ENCODE measurements at regions not wholly inside any gene's neighbourhood (a gene's known extent, or its start where the extent isn't known, plus 50 kb on each side); places are given as distances from the start of the nearest gene placed in this dataset.
"Not testable (repeated sequence)": the region's sequence is repeated elsewhere in the genome, so short reads cannot be mapped to it uniquely, and the experiment has no call there.

DNA sequence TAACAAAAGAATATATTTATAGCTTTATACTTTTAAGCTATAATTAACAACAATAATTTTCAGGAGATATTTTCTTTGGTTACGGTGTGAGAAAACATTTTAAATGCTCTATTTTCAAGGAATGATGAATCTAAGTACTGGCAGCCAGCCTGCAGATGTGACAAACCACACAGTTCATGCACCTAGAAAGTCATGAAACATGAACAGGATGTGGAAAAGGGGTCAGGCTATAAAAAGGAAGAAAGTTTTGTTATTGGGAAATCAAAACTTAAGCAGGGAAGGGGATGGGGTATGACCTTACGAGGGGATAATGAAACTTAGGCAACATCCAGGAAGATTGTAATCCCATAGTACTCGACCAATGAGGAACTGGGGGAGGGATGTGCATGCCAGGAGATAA, 508.7 kb upstream of the GRAMD2B start:
- TF ChIP-seq, protein P1, sequence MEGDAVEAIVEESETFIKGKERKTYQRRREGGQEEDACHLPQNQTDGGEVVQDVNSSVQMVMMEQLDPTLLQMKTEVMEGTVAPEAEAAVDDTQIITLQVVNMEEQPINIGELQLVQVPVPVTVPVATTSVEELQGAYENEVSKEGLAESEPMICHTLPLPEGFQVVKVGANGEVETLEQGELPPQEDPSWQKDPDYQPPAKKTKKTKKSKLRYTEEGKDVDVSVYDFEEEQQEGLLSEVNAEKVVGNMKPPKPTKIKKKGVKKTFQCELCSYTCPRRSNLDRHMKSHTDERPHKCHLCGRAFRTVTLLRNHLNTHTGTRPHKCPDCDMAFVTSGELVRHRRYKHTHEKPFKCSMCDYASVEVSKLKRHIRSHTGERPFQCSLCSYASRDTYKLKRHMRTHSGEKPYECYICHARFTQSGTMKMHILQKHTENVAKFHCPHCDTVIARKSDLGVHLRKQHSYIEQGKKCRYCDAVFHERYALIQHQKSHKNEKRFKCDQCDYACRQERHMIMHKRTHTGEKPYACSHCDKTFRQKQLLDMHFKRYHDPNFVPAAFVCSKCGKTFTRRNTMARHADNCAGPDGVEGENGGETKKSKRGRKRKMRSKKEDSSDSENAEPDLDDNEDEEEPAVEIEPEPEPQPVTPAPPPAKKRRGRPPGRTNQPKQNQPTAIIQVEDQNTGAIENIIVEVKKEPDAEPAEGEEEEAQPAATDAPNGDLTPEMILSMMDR (IDR thresholded peaks at IDR 0.05; ENCODE audit: low read depth, low read length): no peak
- no peaks in the 10 kb centered on the region for H3K36me3 ChIP-seq
- no peak overlapping the region for H3K27ac ChIP-seq
- H3K27me3 ChIP-seq (ENCODE audit: insufficient read depth, low read depth, severe bottlenecking): no peaks in the 10 kb centered on the region
- no peak overlapping the region for H3K4me3 ChIP-seq (ENCODE audit: low read depth, low read length)
- H3K9me3 ChIP-seq (ENCODE audit: severe bottlenecking): no peaks in the 10 kb centered on the region
- DNase-seq: no peak

GRCh38 chr5:125923958-125924357, 499.3 kb upstream of the GRAMD2B start:
- not testable (repeated sequence) for H3K36me3 ChIP-seq; H3K9me3 ChIP-seq (ENCODE audit: severe bottlenecking); H3K27me3 ChIP-seq (ENCODE audit: insufficient read depth, low read depth, severe bottlenecking); H3K4me3 ChIP-seq (ENCODE audit: low read depth, low read length); DNase-seq; H3K27ac ChIP-seq

DNA sequence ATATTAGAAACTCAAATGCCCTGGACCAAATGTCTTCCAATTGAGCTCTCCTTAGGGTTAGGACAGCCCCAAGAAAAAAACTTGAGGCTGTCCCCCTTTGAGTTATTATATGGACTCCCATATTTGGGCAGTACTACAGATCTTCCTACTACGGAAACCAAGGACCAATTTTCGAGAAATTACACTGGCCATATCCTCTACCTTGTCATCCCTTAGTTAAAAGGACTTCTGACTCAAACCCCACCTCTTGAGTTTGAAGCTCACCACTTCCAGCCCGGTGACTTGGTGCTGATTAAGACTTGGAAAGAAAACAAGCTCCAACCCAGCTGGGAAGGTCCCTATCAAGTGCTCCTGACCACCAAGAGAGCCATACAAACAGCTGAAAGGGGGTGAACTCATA, 497.0 kb upstream of the GRAMD2B start:
- H3K27me3 ChIP-seq (ENCODE audit: insufficient read depth, low read depth, severe bottlenecking): no peaks in the 10 kb centered on the region
- H3K9me3 ChIP-seq (ENCODE audit: severe bottlenecking): peaks cover 4% of the 10 kb centered on the region
- H3K27ac ChIP-seq: no peak overlapping the region
- H3K4me3 ChIP-seq (ENCODE audit: low read depth, low read length): no peak overlapping the region
- H3K36me3 ChIP-seq: no peaks in the 10 kb centered on the region
- TF ChIP-seq, protein P1 (IDR thresholded peaks at IDR 0.05; ENCODE audit: low read depth, low read length): no peak
- DNase-seq: no peak

- Histone ChIP-seq H3K27me3 (ENCODE audit: insufficient read depth, low read depth, severe bottlenecking) (no peaks in the 10 kb centered on the region), H3K9me3 (ENCODE audit: severe bottlenecking) (peaks cover 4% of the 10 kb centered on the region), H3K4me3 (ENCODE audit: low read depth, low read length) (no peak overlapping the region), H3K36me3 (no peaks in the 10 kb centered on the region), H3K27ac (no peak overlapping the region)
- TF ChIP-seq, protein P1 (IDR thresholded peaks at IDR 0.05; ENCODE audit: low read depth, low read length): no peak
- DNase-seq: no peak
Measured at GRCh38 chr5:125928663-125929062, 494.5 kb upstream of the GRAMD2B start.

DNA sequence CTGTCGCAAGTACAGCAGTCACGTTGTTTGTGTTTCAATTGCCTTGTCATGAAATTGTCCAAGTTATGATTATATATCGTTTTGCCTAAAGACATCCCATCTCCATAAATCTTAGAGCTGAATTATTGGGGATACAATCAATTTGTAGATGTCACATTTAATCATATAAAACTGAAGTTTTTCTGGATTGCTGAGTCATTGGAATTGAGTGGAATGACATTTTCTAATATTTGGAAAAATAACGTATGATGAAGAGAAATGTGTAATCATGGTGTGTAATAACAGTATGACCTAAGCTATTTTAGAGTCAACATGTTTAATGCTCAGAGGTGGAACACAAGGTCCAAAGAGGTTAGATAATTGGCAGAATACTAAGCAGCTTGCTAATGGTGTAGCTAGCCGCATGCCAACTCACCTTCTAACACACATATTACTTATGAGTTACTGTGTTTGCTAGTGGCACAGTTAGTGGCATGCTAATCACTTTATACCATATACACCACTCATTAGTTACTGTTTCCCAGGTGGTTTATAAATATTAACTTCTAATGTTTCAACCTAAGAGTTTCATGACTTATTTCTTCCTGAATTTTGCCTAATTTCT, 473.1 kb upstream of the GRAMD2B start:
- DNase-seq: no peak
- H3K27ac ChIP-seq: no peak overlapping the region
- H3K27me3 ChIP-seq (ENCODE audit: insufficient read depth, low read depth, severe bottlenecking): no peaks in the 10 kb centered on the region
- H3K4me3 ChIP-seq (ENCODE audit: low read depth, low read length): no peak overlapping the region
- TF ChIP-seq, protein P1 (IDR thresholded peaks at IDR 0.05; ENCODE audit: low read depth, low read length): no peak
- H3K9me3 ChIP-seq (ENCODE audit: severe bottlenecking): no peaks in the 10 kb centered on the region
- H3K36me3 ChIP-seq: no peaks in the 10 kb centered on the region

DNA sequence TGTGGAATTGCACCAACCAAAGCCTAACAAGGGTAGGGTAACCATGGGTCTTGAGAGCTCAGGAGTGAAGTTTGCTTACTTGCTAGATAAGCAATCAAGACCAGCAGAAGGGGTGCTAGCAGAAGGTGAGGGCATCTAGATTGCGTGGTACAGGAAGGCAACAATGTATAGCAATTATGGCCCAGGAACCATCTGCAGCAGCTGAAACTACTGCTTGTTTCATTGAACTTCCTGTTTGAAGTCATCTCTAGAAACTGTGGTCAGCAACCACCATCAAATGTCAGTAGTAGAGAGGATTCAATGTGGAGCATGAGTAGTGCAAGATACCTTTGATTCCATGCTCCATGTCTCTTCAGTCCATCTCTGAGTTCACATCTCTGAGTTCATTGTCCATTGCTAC, 462.1 kb upstream of the GRAMD2B start:
- Histone ChIP-seq H3K27ac (no peak overlapping the region), H3K36me3 (no peaks in the 10 kb centered on the region), H3K27me3 (ENCODE audit: insufficient read depth, low read depth, severe bottlenecking) (no peaks in the 10 kb centered on the region), H3K9me3 (ENCODE audit: severe bottlenecking) (no peaks in the 10 kb centered on the region), H3K4me3 (ENCODE audit: low read depth, low read length) (no peak overlapping the region)
- no peak for DNase-seq
- TF ChIP-seq, protein P1 (IDR thresholded peaks at IDR 0.05; ENCODE audit: low read depth, low read length): no peak

All from WERI-Rb-1 (cell line).